SK-N-SH (cell line): ENCODE measurements at regions not wholly inside any gene's neighbourhood (a gene's known extent, or its start where the extent isn't known, plus 50 kb on each side); places are given as distances from the start of the nearest gene placed in this dataset.

Source experiments
- CTCF ChIA-PET: fragments of 300-600, 350-600 bp; formaldehyde crosslinking; extraction: SDS; loops from one replicate; lab custom pipeline; 2021; lab: Yijun Ruan, JAX
- POLR2A ChIA-PET: fragments of 350-600 bp; sonication (Branson Sonifier 250); formaldehyde crosslinking; extraction: SDS; loops from one replicate; lab custom pipeline; 2020; ENCODE audit warnings: antibody characterized with exemption, inconsistent platforms; lab: Yijun Ruan, JAX
- DNase-seq: peaks from one replicate; pipeline ENCODE4 v3.0.0; 2012
- H2AFZ ChIP-seq: fragments of 200-600 bp; sonication (generic); 2 replicates; pipeline ENCODE4 v1.8.1; 2016; ENCODE audit warnings: antibody characterized with exemption, mild to moderate bottlenecking, low read depth
- H3F3A ChIP-seq: fragments of 200-600 bp; sonication (generic); replicated peaks from 2 replicates; pipeline ENCODE3; 2016; ENCODE audit warnings: antibody characterized with exemption, mild to moderate bottlenecking; ENCODE audit not compliant: insufficient read depth
- H3K27ac ChIP-seq, 2 experiments: fragments of 200-500 bp in 1 of 2; fragments of 200-600 bp in 1 of 2; sonication (Bioruptor generic) in 1 of 2; sonication (generic), shearing (Covaris generic) in 1 of 2; 2 replicates each; pipeline versions ENCODE4 v1.5.1 to v1.6.1; 2014 to 2016; ENCODE audit warnings: low read depth in 2 of 2, inconsistent platforms in 1 of 2, low read length in 1 of 2, mild to moderate bottlenecking in 1 of 2, mixed read lengths in 1 of 2
- H3K27me3 ChIP-seq: fragments of 200-600 bp; sonication (generic), shearing (Covaris generic); 2 replicates; pipeline ENCODE4 v1.6.1; 2016; ENCODE audit warnings: mixed run types; ENCODE audit not compliant: insufficient read depth
- H3K36me3 ChIP-seq, 2 experiments: fragments of 200-500 bp in 1 of 2; fragments of 200-600 bp in 1 of 2; sonication (Bioruptor generic) in 1 of 2; sonication (generic) in 1 of 2; replicated peaks in 1 of 2; 2 replicates each; pipeline versions ENCODE3 to v1.5.1; 2014 to 2016; ENCODE audit warnings: low read length in 1 of 2, mild to moderate bottlenecking in 1 of 2; ENCODE audit not compliant: insufficient read depth in 2 of 2, control insufficient read depth in 1 of 2
- H3K4me1 ChIP-seq, 2 experiments: fragments of 200-500 bp in 1 of 2; fragments of 200-600 bp in 1 of 2; sonication (Bioruptor generic) in 1 of 2; sonication (generic), shearing (Covaris generic) in 1 of 2; 2 replicates each; pipeline versions ENCODE4 v1.5.1 to v1.6.1; 2014 to 2016; ENCODE audit warnings: low read depth in 1 of 2, low read length in 1 of 2, mixed run types in 1 of 2; ENCODE audit not compliant: insufficient read depth in 2 of 2, control insufficient read depth in 1 of 2
- H3K4me2 ChIP-seq: fragments of 200-600 bp; sonication (generic), shearing (Covaris generic); 2 replicates; pipeline ENCODE4 v1.6.1; 2017; ENCODE audit warnings: mixed run types
- H3K4me3 ChIP-seq, 2 experiments: fragments of 200-500 bp in 1 of 2; fragments of 200-600 bp in 1 of 2; sonication (Bioruptor generic) in 1 of 2; sonication (generic), shearing (Covaris generic) in 1 of 2; 2 replicates each; pipeline versions ENCODE4 v1.5.1 to v1.8.1; 2014 to 2016; ENCODE audit warnings: low read depth in 2 of 2, inconsistent platforms in 1 of 2, low read length in 1 of 2, mild to moderate bottlenecking in 1 of 2, mixed read lengths in 1 of 2, moderate library complexity in 1 of 2
- H3K79me2 ChIP-seq: fragments of 200-600 bp; sonication (generic); 2 replicates; pipeline ENCODE4 v1.8.1; 2017; ENCODE audit warnings: mild to moderate bottlenecking; ENCODE audit not compliant: insufficient read depth
- H3K9ac ChIP-seq: fragments of 200-600 bp; sonication (generic); 2 replicates; pipeline ENCODE4 v1.6.1; 2017; ENCODE audit warnings: mixed run types
- H3K9me2 ChIP-seq: fragments of 200-600 bp; sonication (generic); 2 replicates; pipeline ENCODE4 v1.6.1; 2017; ENCODE audit warnings: mixed run types
- H3K9me3 ChIP-seq: fragments of 200-600 bp; sonication (generic); 2 replicates; pipeline ENCODE4 v1.6.1; 2017; ENCODE audit warnings: mixed run types, mild to moderate bottlenecking, moderate library complexity
- H4K20me1 ChIP-seq: fragments of 200-600 bp; sonication (generic); 2 replicates; pipeline ENCODE4 v1.6.1; 2017; ENCODE audit warnings: mild to moderate bottlenecking, mixed run types; ENCODE audit not compliant: insufficient read depth
- EZH2phosphoT487 ChIP-seq: fragments of 200-600 bp; sonication (generic); IDR thresholded peaks from 2 replicates; pipeline ENCODE4 v1.6.1; 2017; ENCODE audit warnings: low read depth, mixed run types, mild to moderate bottlenecking, antibody characterized with exemption, moderate library complexity, borderline replicate concordance
- FOSL2 ChIP-seq: IDR thresholded peaks from 2 replicates; pipeline ENCODE4 v1.4.0; 2012; ENCODE audit warnings: low read depth, mild to moderate bottlenecking, moderate library complexity, borderline replicate concordance
- GATA2 ChIP-seq: sonication (generic); formaldehyde crosslinking; IDR thresholded peaks from 2 replicates; pipeline ENCODE4 v1.5.0; 2020; ENCODE audit warnings: mild to moderate bottlenecking, missing genetic modification reagents
- JUND ChIP-seq: IDR thresholded peaks from 2 replicates; pipeline ENCODE4 v1.4.0; 2012
- MEF2A ChIP-seq: IDR thresholded peaks from 2 replicates; pipeline ENCODE4 v1.4.0; 2012; ENCODE audit warnings: low read depth, borderline replicate concordance
- NFIC ChIP-seq: IDR thresholded peaks from 2 replicates; pipeline ENCODE4 v1.4.0; 2012; ENCODE audit warnings: borderline replicate concordance
- NRF1 ChIP-seq: IDR thresholded peaks from 2 replicates; pipeline ENCODE4 v1.6.1; 2012; ENCODE audit warnings: low read depth, mild to moderate bottlenecking, low read length
- RFX5 ChIP-seq: IDR thresholded peaks from 2 replicates; pipeline ENCODE4 v1.6.1; 2012; ENCODE audit warnings: mild to moderate bottlenecking, improper control_type of control experiment, low read length
- SMC3 ChIP-seq: IDR thresholded peaks from 2 replicates; pipeline ENCODE4 v1.6.1; 2012; ENCODE audit warnings: low read depth, low read length, improper control_type of control experiment
- YY1 ChIP-seq: IDR thresholded peaks from 2 replicates; pipeline ENCODE4 v1.4.0; 2012; ENCODE audit warnings: low read depth, mild to moderate bottlenecking
- ZBTB33 ChIP-seq: IDR thresholded peaks from 2 replicates; pipeline ENCODE4 v1.4.0; 2012; ENCODE audit warnings: low read depth, borderline replicate concordance
- WGBS: methylation state at CpG from one replicate; pipeline ENCODE4 v1.1.6; 2017; ENCODE audit warnings: low lambda C conversion rate; 5-methylcytosine and 5-hydroxymethylcytosine counted together
- TF ChIP-seq, protein P1 (sequence below): IDR thresholded peaks from 2 replicates; pipeline ENCODE4 v1.6.1; 2012; ENCODE audit warnings: mild to moderate bottlenecking, low read depth, low read length, moderate library complexity

- no peak overlapping the region for H3K9ac ChIP-seq
- no peaks in the 10 kb centered on the region for H3K27me3 ChIP-seq
- ChIA-PET POLR2A (no interaction called here), CTCF (no interaction called here)
- H3K9me2 ChIP-seq, result no peaks in the 10 kb centered on the region
- no peak overlapping the region for H2AFZ ChIP-seq
- WGBS, result 65% methylated on average over 2 of the region's 2 CpGs
- no peaks in the 10 kb centered on the region for H3F3A ChIP-seq
- no peak overlapping the region for H3K4me2 ChIP-seq
- H3K4me3 ChIP-seq, result no peak overlapping the region
- H3K27ac ChIP-seq, result no peak overlapping the region
- TF ChIP-seq EZH2phosphoT487, result no peak
- TF ChIP-seq RFX5, result no peak
- TF ChIP-seq SMC3, result no peak
- TF ChIP-seq FOSL2, result no peak
- TF ChIP-seq NFIC, result no peak
- TF ChIP-seq YY1, result no peak
- no peak for TF ChIP-seq JUND
- TF ChIP-seq GATA2 (CRISPR knock-in tag), result no peak
- TF ChIP-seq MEF2A, result no peak
- TF ChIP-seq NRF1, result no peak
- TF ChIP-seq ZBTB33, result no peak
- TF ChIP-seq, protein P1, sequence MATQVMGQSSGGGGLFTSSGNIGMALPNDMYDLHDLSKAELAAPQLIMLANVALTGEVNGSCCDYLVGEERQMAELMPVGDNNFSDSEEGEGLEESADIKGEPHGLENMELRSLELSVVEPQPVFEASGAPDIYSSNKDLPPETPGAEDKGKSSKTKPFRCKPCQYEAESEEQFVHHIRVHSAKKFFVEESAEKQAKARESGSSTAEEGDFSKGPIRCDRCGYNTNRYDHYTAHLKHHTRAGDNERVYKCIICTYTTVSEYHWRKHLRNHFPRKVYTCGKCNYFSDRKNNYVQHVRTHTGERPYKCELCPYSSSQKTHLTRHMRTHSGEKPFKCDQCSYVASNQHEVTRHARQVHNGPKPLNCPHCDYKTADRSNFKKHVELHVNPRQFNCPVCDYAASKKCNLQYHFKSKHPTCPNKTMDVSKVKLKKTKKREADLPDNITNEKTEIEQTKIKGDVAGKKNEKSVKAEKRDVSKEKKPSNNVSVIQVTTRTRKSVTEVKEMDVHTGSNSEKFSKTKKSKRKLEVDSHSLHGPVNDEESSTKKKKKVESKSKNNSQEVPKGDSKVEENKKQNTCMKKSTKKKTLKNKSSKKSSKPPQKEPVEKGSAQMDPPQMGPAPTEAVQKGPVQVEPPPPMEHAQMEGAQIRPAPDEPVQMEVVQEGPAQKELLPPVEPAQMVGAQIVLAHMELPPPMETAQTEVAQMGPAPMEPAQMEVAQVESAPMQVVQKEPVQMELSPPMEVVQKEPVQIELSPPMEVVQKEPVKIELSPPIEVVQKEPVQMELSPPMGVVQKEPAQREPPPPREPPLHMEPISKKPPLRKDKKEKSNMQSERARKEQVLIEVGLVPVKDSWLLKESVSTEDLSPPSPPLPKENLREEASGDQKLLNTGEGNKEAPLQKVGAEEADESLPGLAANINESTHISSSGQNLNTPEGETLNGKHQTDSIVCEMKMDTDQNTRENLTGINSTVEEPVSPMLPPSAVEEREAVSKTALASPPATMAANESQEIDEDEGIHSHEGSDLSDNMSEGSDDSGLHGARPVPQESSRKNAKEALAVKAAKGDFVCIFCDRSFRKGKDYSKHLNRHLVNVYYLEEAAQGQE, result no peak
- H3K9me3 ChIP-seq, result peaks cover 4% of the 10 kb centered on the region; the same call in 1 of the 2 replicates
- H3K79me2 ChIP-seq, result no peaks in the 10 kb centered on the region
- H4K20me1 ChIP-seq, result no peaks in the 10 kb centered on the region
- no peaks in the 10 kb centered on the region for H3K4me1 ChIP-seq
- DNase-seq, result no peak
- no peaks in the 10 kb centered on the region for H3K36me3 ChIP-seq
These were observed 409.8 kb upstream of the CITED2 start for GRCh38 chr6:139784222-139784769.
